NB4 (cell line): ENCODE measurements at regions not wholly inside any gene's neighbourhood (a gene's known extent, or its start where the extent isn't known, plus 50 kb on each side); places are given as distances from the start of the nearest gene placed in this dataset.

Experiments
- POLR2A ChIP-seq: IDR thresholded peaks from 2 replicates; pipeline ENCODE4 v1.6.1; 2011; ENCODE audit warnings: mild to moderate bottlenecking; ENCODE audit not compliant: insufficient read length; ENCODE audit errors: extremely low read depth
- TF ChIP-seq, protein P1 (sequence below): IDR thresholded peaks from one replicate; pipeline ENCODE4 v1.5.1; 2012; ENCODE audit warnings: low read depth, low read length
- TF ChIP-seq, protein P2 (sequence below): IDR thresholded peaks from 2 replicates; pipeline ENCODE4 v1.6.1; 2011; ENCODE audit warnings: low read depth, low read length

- TF ChIP-seq POLR2A = no peak
- TF ChIP-seq, protein P1, sequence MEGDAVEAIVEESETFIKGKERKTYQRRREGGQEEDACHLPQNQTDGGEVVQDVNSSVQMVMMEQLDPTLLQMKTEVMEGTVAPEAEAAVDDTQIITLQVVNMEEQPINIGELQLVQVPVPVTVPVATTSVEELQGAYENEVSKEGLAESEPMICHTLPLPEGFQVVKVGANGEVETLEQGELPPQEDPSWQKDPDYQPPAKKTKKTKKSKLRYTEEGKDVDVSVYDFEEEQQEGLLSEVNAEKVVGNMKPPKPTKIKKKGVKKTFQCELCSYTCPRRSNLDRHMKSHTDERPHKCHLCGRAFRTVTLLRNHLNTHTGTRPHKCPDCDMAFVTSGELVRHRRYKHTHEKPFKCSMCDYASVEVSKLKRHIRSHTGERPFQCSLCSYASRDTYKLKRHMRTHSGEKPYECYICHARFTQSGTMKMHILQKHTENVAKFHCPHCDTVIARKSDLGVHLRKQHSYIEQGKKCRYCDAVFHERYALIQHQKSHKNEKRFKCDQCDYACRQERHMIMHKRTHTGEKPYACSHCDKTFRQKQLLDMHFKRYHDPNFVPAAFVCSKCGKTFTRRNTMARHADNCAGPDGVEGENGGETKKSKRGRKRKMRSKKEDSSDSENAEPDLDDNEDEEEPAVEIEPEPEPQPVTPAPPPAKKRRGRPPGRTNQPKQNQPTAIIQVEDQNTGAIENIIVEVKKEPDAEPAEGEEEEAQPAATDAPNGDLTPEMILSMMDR = no peak
- TF ChIP-seq, protein P2, sequence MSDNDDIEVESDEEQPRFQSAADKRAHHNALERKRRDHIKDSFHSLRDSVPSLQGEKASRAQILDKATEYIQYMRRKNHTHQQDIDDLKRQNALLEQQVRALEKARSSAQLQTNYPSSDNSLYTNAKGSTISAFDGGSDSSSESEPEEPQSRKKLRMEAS = no peak
Measured at GRCh38 chr12:76256904-76257303, 91.3 kb downstream of the BBS10 start.
